ENCODE measurements at regions not wholly inside any gene's neighbourhood (a gene's known extent, or its start where the extent isn't known, plus 50 kb on each side); places are given as distances from the start of the nearest gene placed in this dataset.
"Not testable (repeated sequence)": the region's sequence is repeated elsewhere in the genome, so short reads cannot be mapped to it uniquely, and the experiment has no call there.

GRCh38 chr2:87549561-87550202 is 198.2 kb upstream of the PLGLB2 start:
- not testable (repeated sequence) for H3K27me3 ChIP-seq (ENCODE audit: control insufficient read depth, insufficient read depth, low read length)

DNA sequence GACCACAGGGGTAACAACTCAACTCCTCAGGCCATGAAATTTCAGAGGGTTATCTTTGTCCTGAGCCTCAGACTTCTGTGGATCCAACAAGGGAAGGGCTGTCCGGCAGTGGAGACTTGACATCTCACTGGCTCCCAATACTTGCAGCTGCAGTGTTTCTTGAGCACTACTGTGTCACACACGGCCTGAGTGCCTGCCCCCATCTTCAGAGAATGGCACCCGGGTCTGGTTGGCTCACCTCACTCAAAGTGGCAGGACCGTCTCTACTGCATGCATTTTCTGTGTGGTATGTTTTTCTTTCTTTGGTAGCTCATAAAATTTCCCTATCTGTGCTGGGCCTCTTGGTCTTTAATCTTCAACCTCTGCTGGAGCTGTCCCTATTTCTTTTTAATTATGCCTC is 193.2 kb upstream of the PLGLB2 start:
- not testable (repeated sequence) for H3K4me3 ChIP-seq (ENCODE audit: low read length); H3K27ac ChIP-seq (ENCODE audit: low read length); DNase-seq (ENCODE audit: low read depth, low spot score); H3K27me3 ChIP-seq (ENCODE audit: control insufficient read depth, insufficient read depth, low read length); H3K36me3 ChIP-seq (ENCODE audit: control insufficient read depth, insufficient read depth, low read length); H3K9me3 ChIP-seq (ENCODE audit: control insufficient read depth, insufficient read depth, low read length); H3K4me1 ChIP-seq (ENCODE audit: control insufficient read depth, insufficient read depth, low read length)
- WGBS (ENCODE audit: insufficient coverage, insufficient read length) = no CpG with 5 or more reads among the region's 4 CpGs

More at GRCh38 chr2:87549561-87550202, 198.2 kb upstream of the PLGLB2 start:
- not testable (repeated sequence) for H3K36me3 ChIP-seq (ENCODE audit: control insufficient read depth, insufficient read depth, low read length); H3K4me3 ChIP-seq (ENCODE audit: low read length); H3K27ac ChIP-seq (ENCODE audit: low read length); DNase-seq (ENCODE audit: low read depth, low spot score); H3K9me3 ChIP-seq (ENCODE audit: control insufficient read depth, insufficient read depth, low read length); H3K4me1 ChIP-seq (ENCODE audit: control insufficient read depth, insufficient read depth, low read length)

- H3K27me3 ChIP-seq (ENCODE audit: control insufficient read depth, insufficient read depth, low read length); H3K27ac ChIP-seq (ENCODE audit: low read length); H3K4me1 ChIP-seq (ENCODE audit: control insufficient read depth, insufficient read depth, low read length); H3K9me3 ChIP-seq (ENCODE audit: control insufficient read depth, insufficient read depth, low read length); DNase-seq (ENCODE audit: low read depth, low spot score); H3K36me3 ChIP-seq (ENCODE audit: control insufficient read depth, insufficient read depth, low read length); H3K4me3 ChIP-seq (ENCODE audit: low read length): not testable (repeated sequence)
- WGBS (ENCODE audit: insufficient coverage, insufficient read length) = no CpG with 5 or more reads among the region's 4 CpGs
Observed at GRCh38 chr2:87555082-87555481, 192.8 kb upstream of the PLGLB2 start.

DNA sequence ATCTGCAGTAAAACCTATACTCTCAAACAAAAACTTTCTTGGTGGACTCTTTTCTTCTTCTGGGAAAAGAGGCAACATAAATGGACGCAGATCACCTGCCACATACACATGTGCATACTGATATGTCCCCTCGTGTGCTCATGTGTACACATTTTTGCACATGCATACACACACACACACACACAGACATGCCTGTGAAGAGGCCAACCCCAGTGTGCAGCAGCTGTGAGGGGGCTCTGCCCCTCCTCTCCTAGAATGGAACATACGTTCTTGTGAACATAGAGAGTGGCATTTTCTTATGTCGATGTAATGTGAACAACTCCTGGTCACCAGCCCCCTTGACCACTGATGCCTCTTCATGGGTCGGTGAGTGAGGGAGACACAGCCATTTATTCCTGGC is 188.9 kb upstream of the PLGLB2 start:
- H3K4me1 ChIP-seq (ENCODE audit: control insufficient read depth, insufficient read depth, low read length); H3K27ac ChIP-seq (ENCODE audit: low read length): not testable (repeated sequence)
- WGBS (ENCODE audit: insufficient coverage, insufficient read length) = no CpG with 5 or more reads among the region's 5 CpGs

DNA sequence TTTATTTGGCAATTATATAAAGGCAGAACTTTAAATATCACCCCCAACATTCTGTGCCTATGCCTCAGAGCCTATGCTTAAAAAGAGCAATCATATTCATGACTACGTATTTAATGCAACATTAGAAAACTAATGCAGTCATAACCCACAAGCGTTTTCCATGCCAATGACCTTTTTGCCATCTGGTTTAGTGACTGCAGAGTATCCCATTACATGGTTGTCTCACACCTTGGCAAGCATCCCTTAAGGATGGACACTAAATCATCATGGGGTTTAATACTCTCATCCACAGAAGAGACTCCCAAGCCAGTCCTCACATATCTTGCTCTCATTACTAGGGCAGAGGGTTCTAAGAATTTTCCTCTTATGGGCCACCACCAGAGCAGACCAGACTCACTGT is 188.2 kb upstream of the PLGLB2 start:
- H3K9me3 ChIP-seq (ENCODE audit: control insufficient read depth, insufficient read depth, low read length); DNase-seq (ENCODE audit: low read depth, low spot score); H3K4me3 ChIP-seq (ENCODE audit: low read length); H3K27me3 ChIP-seq (ENCODE audit: control insufficient read depth, insufficient read depth, low read length); H3K36me3 ChIP-seq (ENCODE audit: control insufficient read depth, insufficient read depth, low read length); H3K27ac ChIP-seq (ENCODE audit: low read length); H3K4me1 ChIP-seq (ENCODE audit: control insufficient read depth, insufficient read depth, low read length): not testable (repeated sequence)
- WGBS (ENCODE audit: insufficient coverage, insufficient read length) = no CpG with 5 or more reads among the region's 2 CpGs

More for the DNA sequence above, 188.9 kb upstream of the PLGLB2 start:
- DNase-seq (ENCODE audit: low read depth, low spot score); H3K36me3 ChIP-seq (ENCODE audit: control insufficient read depth, insufficient read depth, low read length); H3K4me3 ChIP-seq (ENCODE audit: low read length); H3K27me3 ChIP-seq (ENCODE audit: control insufficient read depth, insufficient read depth, low read length); H3K9me3 ChIP-seq (ENCODE audit: control insufficient read depth, insufficient read depth, low read length): not testable (repeated sequence)

- not testable (repeated sequence) for H3K36me3 ChIP-seq (ENCODE audit: control insufficient read depth, insufficient read depth, low read length); H3K9me3 ChIP-seq (ENCODE audit: control insufficient read depth, insufficient read depth, low read length); H3K4me1 ChIP-seq (ENCODE audit: control insufficient read depth, insufficient read depth, low read length); H3K4me3 ChIP-seq (ENCODE audit: low read length); H3K27me3 ChIP-seq (ENCODE audit: control insufficient read depth, insufficient read depth, low read length); H3K27ac ChIP-seq (ENCODE audit: low read length); DNase-seq (ENCODE audit: low read depth, low spot score)
- WGBS (ENCODE audit: insufficient coverage, insufficient read length) = no CpG with 5 or more reads among the region's 3 CpGs
Observed at GRCh38 chr2:87565116-87565515, 182.8 kb upstream of the PLGLB2 start.

- no CpG with 5 or more reads among the region's 3 CpGs for WGBS (ENCODE audit: insufficient coverage, insufficient read length)
- not testable (repeated sequence) for DNase-seq (ENCODE audit: low read depth, low spot score); H3K27me3 ChIP-seq (ENCODE audit: control insufficient read depth, insufficient read depth, low read length); H3K4me3 ChIP-seq (ENCODE audit: low read length); H3K9me3 ChIP-seq (ENCODE audit: control insufficient read depth, insufficient read depth, low read length); H3K36me3 ChIP-seq (ENCODE audit: control insufficient read depth, insufficient read depth, low read length); H3K27ac ChIP-seq (ENCODE audit: low read length); H3K4me1 ChIP-seq (ENCODE audit: control insufficient read depth, insufficient read depth, low read length)
Observed at GRCh38 chr2:87566531-87566930, 181.4 kb upstream of the PLGLB2 start.

- not testable (repeated sequence) for H3K27me3 ChIP-seq (ENCODE audit: control insufficient read depth, insufficient read depth, low read length); H3K27ac ChIP-seq (ENCODE audit: low read length); H3K4me1 ChIP-seq (ENCODE audit: control insufficient read depth, insufficient read depth, low read length); DNase-seq (ENCODE audit: low read depth, low spot score); H3K4me3 ChIP-seq (ENCODE audit: low read length); H3K9me3 ChIP-seq (ENCODE audit: control insufficient read depth, insufficient read depth, low read length); H3K36me3 ChIP-seq (ENCODE audit: control insufficient read depth, insufficient read depth, low read length)
- no CpG with 5 or more reads among the region's 11 CpGs for WGBS (ENCODE audit: insufficient coverage, insufficient read length)
Observed at GRCh38 chr2:87567093-87567492, 180.8 kb upstream of the PLGLB2 start.

DNA sequence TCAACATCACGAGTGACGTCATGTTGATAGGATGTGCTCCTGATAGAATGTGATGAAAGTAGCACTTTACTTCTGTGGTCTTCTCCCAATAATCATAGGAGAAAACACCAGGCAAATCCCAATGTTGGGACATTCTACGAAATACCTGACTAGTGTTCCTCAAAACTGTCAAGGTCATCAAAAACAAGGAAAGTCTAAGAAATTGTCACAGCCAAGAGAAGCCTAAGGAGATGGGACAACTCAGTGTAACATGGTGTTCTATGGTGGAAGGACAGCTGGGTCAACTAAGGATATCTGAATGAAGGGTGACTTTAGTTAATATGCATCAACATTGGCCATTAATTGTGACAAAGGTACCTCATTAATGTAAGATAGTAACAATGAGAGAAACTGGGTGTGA is 180.0 kb upstream of the PLGLB2 start:
- H3K36me3 ChIP-seq (ENCODE audit: control insufficient read depth, insufficient read depth, low read length); H3K27ac ChIP-seq (ENCODE audit: low read length); H3K27me3 ChIP-seq (ENCODE audit: control insufficient read depth, insufficient read depth, low read length); H3K4me1 ChIP-seq (ENCODE audit: control insufficient read depth, insufficient read depth, low read length); H3K9me3 ChIP-seq (ENCODE audit: control insufficient read depth, insufficient read depth, low read length); DNase-seq (ENCODE audit: low read depth, low spot score); H3K4me3 ChIP-seq (ENCODE audit: low read length): not testable (repeated sequence)
- WGBS (ENCODE audit: insufficient coverage, insufficient read length) = no CpG with 5 or more reads among the region's 3 CpGs

- H3K9me3 ChIP-seq (ENCODE audit: control insufficient read depth, insufficient read depth, low read length); H3K4me3 ChIP-seq (ENCODE audit: low read length); DNase-seq (ENCODE audit: low read depth, low spot score); H3K27me3 ChIP-seq (ENCODE audit: control insufficient read depth, insufficient read depth, low read length); H3K36me3 ChIP-seq (ENCODE audit: control insufficient read depth, insufficient read depth, low read length); H3K4me1 ChIP-seq (ENCODE audit: control insufficient read depth, insufficient read depth, low read length); H3K27ac ChIP-seq (ENCODE audit: low read length): not testable (repeated sequence)
- WGBS (ENCODE audit: insufficient coverage, insufficient read length) = no CpG with 5 or more reads among the region's 10 CpGs
Observed at GRCh38 chr2:87568554-87569278, 179.2 kb upstream of the PLGLB2 start.

Data from iPS DF 6.9 (cell line).